Keratinocyte (primary cell): ENCODE measurements at regions not wholly inside any gene's neighbourhood (a gene's known extent, or its start where the extent isn't known, plus 50 kb on each side); places are given as distances from the start of the nearest gene placed in this dataset.

Source experiments
- DNase-seq: peaks from one replicate; pipeline ENCODE4 v3.0.0-alpha.2; 2011; ENCODE audit warnings: low read depth, missing footprints, low spot score
- FAIRE-seq: peaks from 2 replicates; lab custom pipeline; 2011; peaks lifted over from hg19 to GRCh38; lab: Jason Lieb, UNC
- H2AFZ ChIP-seq: 2 replicates; pipeline ENCODE4 v1.6.0; 2012; ENCODE audit warnings: low read length, control low read depth, inconsistent platforms; ENCODE audit not compliant: control insufficient read depth
- H3K27ac ChIP-seq: 2 replicates; pipeline ENCODE4 v1.5.1; 2011; ENCODE audit warnings: low read length; ENCODE audit not compliant: control insufficient read depth, insufficient read depth
- H3K27me3 ChIP-seq: 3 replicates; pipeline ENCODE4 v1.6.0; 2011; ENCODE audit warnings: low read length; ENCODE audit not compliant: control insufficient read depth, insufficient read depth; ENCODE audit errors: extremely low read depth
- H3K36me3 ChIP-seq, 2 experiments: 2 replicates in 1 of 2; 3 replicates in 1 of 2; pipeline ENCODE4 v1.5.1; 2011; ENCODE audit warnings: low read length in 2 of 2, mild to moderate bottlenecking in 1 of 2; ENCODE audit not compliant: control insufficient read depth in 2 of 2, insufficient read depth in 2 of 2; ENCODE audit errors: extremely low read depth in 1 of 2
- H3K4me1 ChIP-seq: 3 replicates; pipeline ENCODE4 v1.5.1; 2011; ENCODE audit warnings: low read length; ENCODE audit not compliant: control insufficient read depth, insufficient read depth; ENCODE audit errors: extremely low read depth
- H3K4me2 ChIP-seq: 3 replicates; pipeline ENCODE4 v1.6.0; 2011; ENCODE audit warnings: low read depth, low read length; ENCODE audit not compliant: control insufficient read depth, insufficient read depth; ENCODE audit errors: extremely low read depth
- H3K4me3 ChIP-seq, 3 experiments: fragments of 200-600 bp in 1 of 3; sonication (generic) in 1 of 3; 2 replicates in 2 of 3; 3 replicates in 1 of 3; pipeline ENCODE4 v1.5.1; 2011 to 2016; ENCODE audit warnings: low read length in 3 of 3, mild to moderate bottlenecking in 3 of 3, control low read depth in 2 of 3, inconsistent platforms in 1 of 3, low read depth in 1 of 3, mixed read lengths in 1 of 3, mixed run types in 1 of 3, moderate library complexity in 1 of 3; ENCODE audit not compliant: control insufficient read depth in 2 of 3, insufficient read depth in 2 of 3; ENCODE audit errors: extremely low read depth in 1 of 3
- H3K79me2 ChIP-seq: 2 replicates; pipeline ENCODE4 v1.6.0; 2012; ENCODE audit warnings: low read length; ENCODE audit not compliant: control insufficient read depth, insufficient read depth
- H3K9ac ChIP-seq: 3 replicates; pipeline ENCODE4 v1.6.0; 2011; ENCODE audit warnings: low read length; ENCODE audit not compliant: control insufficient read depth, insufficient read depth; ENCODE audit errors: extremely low read depth
- H3K9me1 ChIP-seq: 3 replicates; pipeline ENCODE4 v1.6.0; 2011; ENCODE audit warnings: low read length; ENCODE audit not compliant: control insufficient read depth, insufficient read depth; ENCODE audit errors: extremely low read depth
- H3K9me3 ChIP-seq: 2 replicates; pipeline ENCODE4 v1.5.1; 2012; ENCODE audit warnings: low read depth, low read length; ENCODE audit not compliant: control insufficient read depth
- H4K20me1 ChIP-seq: 3 replicates; pipeline ENCODE4 v1.6.0; 2011; ENCODE audit warnings: low read length; ENCODE audit not compliant: control insufficient read depth, insufficient read depth; ENCODE audit errors: extremely low read depth
- EZH2 ChIP-seq: IDR thresholded peaks from one replicate; pipeline ENCODE4 v1.6.1; 2012; ENCODE audit warnings: inconsistent platforms, mild to moderate bottlenecking, low read length, moderate library complexity
- dilution Hi-C: fragments of 300-500 bp; cut with MboI; formaldehyde crosslinking; loops from one replicate; pipeline ENCODE4 v1.7.0; 2020; ENCODE audit warnings: low sequenced_read_pairs; ENCODE audit not compliant: extremely low pct_ligation_motif_present
- TF ChIP-seq, protein P1 (sequence below), 3 experiments: IDR thresholded peaks in 1 of 3; conservative IDR thresholded peaks in 1 of 3; optimal IDR thresholded peaks in 1 of 3; 2 replicates in 2 of 3; 3 replicates in 1 of 3; pipeline versions ENCODE3 to v1.5.1; 2011; ENCODE audit warnings: low read length in 3 of 3, mild to moderate bottlenecking in 3 of 3, moderate library complexity in 2 of 3, control low read depth in 1 of 3, inconsistent platforms in 1 of 3; ENCODE audit not compliant: insufficient read depth in 2 of 3; ENCODE audit errors: extremely low read depth in 1 of 3

GRCh38 chr17:72487731-72488494 is 367.1 kb downstream of the SOX9 start:
- no peak overlapping the region for H2AFZ ChIP-seq
- no peak overlapping the region for H3K4me3 ChIP-seq
- H3K4me1 ChIP-seq = peaks cover 18% of the 10 kb centered on the region
- FAIRE-seq (no peak), DNase-seq (no peak)
- peaks cover 3% of the 10 kb centered on the region for H3K9me1 ChIP-seq
- H3K36me3 ChIP-seq = peaks cover 0 to 2% of the 10 kb centered on the region in 2 experiments
- no peak overlapping the region for H3K27ac ChIP-seq
- peaks cover 21% of the 10 kb centered on the region for H4K20me1 ChIP-seq
- no peak overlapping the region for H3K9ac ChIP-seq
- H3K79me2 ChIP-seq = peaks cover 93% of the 10 kb centered on the region
- H3K27me3 ChIP-seq = no peaks in the 10 kb centered on the region
- no peak for TF ChIP-seq EZH2
- TF ChIP-seq, protein P1, sequence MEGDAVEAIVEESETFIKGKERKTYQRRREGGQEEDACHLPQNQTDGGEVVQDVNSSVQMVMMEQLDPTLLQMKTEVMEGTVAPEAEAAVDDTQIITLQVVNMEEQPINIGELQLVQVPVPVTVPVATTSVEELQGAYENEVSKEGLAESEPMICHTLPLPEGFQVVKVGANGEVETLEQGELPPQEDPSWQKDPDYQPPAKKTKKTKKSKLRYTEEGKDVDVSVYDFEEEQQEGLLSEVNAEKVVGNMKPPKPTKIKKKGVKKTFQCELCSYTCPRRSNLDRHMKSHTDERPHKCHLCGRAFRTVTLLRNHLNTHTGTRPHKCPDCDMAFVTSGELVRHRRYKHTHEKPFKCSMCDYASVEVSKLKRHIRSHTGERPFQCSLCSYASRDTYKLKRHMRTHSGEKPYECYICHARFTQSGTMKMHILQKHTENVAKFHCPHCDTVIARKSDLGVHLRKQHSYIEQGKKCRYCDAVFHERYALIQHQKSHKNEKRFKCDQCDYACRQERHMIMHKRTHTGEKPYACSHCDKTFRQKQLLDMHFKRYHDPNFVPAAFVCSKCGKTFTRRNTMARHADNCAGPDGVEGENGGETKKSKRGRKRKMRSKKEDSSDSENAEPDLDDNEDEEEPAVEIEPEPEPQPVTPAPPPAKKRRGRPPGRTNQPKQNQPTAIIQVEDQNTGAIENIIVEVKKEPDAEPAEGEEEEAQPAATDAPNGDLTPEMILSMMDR (optimal IDR thresholded peaks at IDR 0.05 in 1 of 3, IDR thresholded peaks at IDR 0.05 in 1 of 3, conservative IDR thresholded peaks at IDR 0.05 in 1 of 3; ENCODE audit: extremely low read depth in 1 of 3, insufficient read depth in 2 of 3, low read length in 3 of 3) = no peak
- no peak overlapping the region for H3K4me2 ChIP-seq
- H3K9me3 ChIP-seq = no peaks in the 10 kb centered on the region
- dilution Hi-C loops = no loop called here

GRCh38 chr17:72488555-72489271 is 367.9 kb downstream of the SOX9 start:
- peaks cover 3% of the 10 kb centered on the region for H3K9me1 ChIP-seq
- H3K4me2 ChIP-seq = peak overlapping the region; percentile 47
- no peak overlapping the region for H3K4me3 ChIP-seq
- FAIRE-seq (peak; percentile 46), DNase-seq (no peak)
- no peaks in the 10 kb centered on the region for H3K36me3 ChIP-seq
- no peak overlapping the region for H2AFZ ChIP-seq
- no peaks in the 10 kb centered on the region for H3K27me3 ChIP-seq
- H3K27ac ChIP-seq = no peak overlapping the region
- H3K9ac ChIP-seq = peak overlapping the region; percentile 1
- no peaks in the 10 kb centered on the region for H3K9me3 ChIP-seq
- TF ChIP-seq EZH2 = no peak
- TF ChIP-seq, protein P1 (optimal IDR thresholded peaks at IDR 0.05 in 1 of 3, IDR thresholded peaks at IDR 0.05 in 1 of 3, conservative IDR thresholded peaks at IDR 0.05 in 1 of 3; ENCODE audit: extremely low read depth in 1 of 3, insufficient read depth in 2 of 3, low read length in 3 of 3) = no peak
- peaks cover 18% of the 10 kb centered on the region for H3K4me1 ChIP-seq
- dilution Hi-C loops = no loop called here
- H3K79me2 ChIP-seq = peaks cover 93% of the 10 kb centered on the region
- H4K20me1 ChIP-seq = peaks cover 24% of the 10 kb centered on the region
